ENCODE measurements at regions not wholly inside any gene's neighbourhood (a gene's known extent, or its start where the extent isn't known, plus 50 kb on each side); places are given as distances from the start of the nearest gene placed in this dataset.

DNA sequence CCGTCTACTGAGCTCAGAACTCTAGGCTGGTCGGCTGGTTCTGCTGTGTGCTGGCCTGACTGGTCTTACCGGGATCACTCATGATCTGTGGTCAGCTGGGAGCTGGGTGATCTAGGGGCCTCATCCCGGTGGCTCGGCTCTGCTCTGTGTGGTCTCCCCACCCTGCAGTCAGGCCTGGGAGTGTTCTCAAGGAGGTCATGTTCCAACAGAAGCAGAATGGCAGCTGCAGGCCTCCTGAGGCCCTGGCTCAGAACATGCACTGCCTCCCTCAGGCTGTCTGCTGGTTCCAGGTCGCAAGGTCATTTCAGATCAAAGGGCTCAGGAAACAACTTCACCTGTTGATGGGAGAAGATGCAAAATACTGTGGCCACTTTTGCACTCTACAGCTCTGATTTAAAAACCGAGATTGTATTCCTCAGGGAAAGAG, 81.1 kb upstream of the RFX8 start:
- DNase-seq (ENCODE audit: low spot score) = no peak

DNA sequence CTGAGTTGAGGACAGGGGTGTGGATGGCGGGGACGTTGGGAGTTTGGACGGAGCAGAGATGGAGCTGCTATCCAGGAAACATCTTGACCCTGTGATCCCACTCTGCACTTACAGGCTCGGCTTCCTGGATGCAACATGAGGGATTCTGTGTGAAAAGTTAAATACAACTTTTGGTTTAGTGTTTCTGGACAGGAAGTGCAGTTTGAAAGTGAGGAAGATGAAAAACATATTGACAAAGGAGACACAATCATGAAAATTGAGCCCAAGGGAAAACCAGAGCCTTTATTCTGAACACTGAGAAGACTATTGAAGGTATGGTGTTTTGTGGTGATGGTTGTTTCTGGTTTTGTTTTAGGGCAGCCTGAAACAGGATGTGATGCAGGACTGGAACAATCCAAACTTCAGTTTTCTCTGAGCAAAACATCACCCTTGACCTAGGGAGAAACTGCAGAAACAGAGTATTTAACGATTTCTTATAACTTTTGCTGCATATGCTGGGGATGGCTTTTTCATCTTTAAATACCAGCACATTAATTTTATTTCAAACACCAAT, 76.5 kb upstream of the RFX8 start:
- DNase-seq (ENCODE audit: low spot score) = no peak

DNA sequence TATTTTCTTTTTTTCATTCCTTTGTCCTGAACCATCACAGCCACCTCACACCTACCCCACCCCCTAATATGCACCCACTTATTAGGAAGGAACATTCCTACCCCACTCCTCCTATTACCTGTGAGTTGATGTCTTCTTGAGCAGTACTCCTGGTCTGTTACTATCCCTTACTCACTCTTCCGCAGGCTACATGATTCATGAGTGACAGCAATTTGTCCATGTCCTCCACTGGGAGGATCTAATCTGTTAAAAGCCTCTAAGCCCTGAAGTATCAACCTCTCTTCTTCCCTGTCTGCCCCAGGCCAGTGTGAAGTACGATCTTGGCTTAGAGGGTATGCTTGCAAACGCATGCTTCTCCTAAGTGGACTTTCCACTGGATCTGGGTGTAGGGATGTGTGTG, 75.6 kb upstream of the RFX8 start:
- DNase-seq (ENCODE audit: low spot score) = no peak

DNA sequence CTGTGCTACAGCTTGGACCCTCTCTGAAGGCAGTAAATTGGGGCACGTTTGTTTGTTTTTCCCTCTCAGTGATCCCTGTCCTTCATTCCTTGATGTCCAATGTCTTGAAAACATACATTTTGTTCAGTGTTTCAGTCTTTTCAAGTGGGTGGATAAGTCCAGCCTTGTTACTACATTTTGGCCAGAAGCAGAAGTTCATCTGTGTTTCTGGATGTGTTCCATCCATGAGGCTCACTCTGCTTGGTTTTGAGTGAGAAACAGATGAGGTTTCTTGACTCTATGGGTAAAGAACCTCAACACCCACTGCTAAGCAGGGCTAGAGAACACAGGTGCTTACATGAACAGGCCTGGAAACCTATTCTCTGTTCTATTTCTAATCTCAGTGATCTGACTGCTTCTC, 74.5 kb upstream of the RFX8 start:
- no peak for DNase-seq (ENCODE audit: low spot score)

DNA sequence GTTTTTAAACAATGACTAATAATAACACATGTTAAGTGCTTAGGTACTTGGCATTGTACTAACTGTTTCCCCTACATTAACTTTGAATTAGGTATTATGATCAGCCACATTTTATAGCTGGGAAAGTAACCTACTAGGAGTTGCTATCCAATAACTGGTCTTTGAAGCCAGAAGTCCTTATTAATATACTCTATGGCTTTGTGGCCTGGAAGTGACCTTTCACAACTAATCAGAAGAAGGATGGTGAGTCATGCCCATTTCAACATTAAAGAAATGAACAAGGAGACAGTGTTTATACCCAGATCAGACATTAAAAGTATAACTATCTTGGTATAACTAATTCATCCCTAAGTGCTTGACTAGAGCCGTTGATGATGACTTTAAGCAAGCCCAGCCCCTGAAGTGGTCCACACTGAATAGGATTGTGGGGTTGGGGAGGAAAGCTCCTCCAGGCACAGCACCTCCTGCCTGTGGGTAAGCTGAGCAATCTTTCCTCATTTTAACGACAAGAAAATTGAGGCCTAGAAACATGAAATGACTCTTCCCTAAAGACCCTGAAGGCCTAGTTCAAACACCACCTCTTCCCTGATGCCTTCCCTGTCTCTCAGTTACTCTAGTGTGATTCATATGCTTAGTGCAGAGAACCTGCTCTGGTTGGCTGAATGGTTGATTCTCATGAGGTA, 71.6 kb upstream of the RFX8 start:
- no peak for DNase-seq (ENCODE audit: low spot score)

DNA sequence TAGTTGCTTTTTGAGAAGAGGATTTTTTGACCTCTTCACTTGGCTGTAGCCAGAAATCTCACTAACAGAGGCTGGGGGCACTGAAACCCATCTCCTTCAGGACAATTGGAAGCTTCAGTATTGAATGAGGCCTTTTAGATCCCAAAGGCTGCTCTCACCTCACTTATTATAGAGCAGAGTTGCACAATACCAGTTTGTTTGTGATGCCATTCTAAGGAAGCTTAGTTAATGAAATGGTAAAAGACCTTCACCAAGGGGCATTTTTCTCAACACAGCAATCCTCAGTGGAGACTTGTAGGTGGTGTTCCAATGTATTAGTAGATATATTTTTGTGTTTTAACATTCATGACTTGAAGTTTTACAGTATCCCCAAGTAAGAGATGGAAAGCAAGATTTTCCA, 71.0 kb upstream of the RFX8 start:
- DNase-seq (ENCODE audit: low spot score) = no peak

DNA sequence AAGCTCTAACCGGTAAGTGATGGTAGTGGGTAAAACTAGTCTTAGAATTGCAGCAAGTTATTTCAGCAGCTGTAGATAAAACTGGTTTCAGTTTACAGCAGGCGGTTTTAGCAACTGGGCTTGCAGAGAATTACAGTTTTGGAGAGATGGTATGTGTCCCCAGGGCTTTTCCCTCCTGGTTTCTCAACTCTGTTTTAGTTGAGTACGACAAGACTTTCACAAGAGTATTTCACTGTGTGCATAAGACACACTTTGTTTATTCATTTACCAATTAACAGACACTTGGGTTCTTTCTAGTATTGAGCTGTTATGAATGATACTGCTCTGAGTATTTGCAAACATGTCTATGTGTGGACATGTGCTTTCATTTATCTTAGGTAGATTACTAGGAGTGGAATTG, 65.6 kb upstream of the RFX8 start:
- no peak for DNase-seq (ENCODE audit: low spot score)

DNA sequence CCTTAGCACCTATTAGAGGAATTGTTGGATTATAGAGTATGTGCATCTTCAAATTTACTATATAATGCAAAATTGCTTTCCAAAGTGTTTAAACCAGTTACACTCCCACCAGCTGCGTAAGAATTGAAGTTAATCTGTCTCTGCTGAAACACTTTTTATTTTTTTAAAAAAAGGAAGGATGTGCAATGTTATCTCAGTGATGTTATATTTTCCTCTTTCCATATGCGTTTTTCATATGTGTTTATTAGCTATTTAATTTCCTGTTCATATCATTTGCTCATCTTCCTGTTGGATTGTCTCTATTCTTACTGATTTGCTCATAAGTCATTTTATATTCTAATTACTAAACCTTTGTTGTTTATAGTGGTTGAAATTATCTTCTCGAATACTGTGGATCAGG, 63.2 kb upstream of the RFX8 start:
- DNase-seq (ENCODE audit: low spot score) = no peak

DNA sequence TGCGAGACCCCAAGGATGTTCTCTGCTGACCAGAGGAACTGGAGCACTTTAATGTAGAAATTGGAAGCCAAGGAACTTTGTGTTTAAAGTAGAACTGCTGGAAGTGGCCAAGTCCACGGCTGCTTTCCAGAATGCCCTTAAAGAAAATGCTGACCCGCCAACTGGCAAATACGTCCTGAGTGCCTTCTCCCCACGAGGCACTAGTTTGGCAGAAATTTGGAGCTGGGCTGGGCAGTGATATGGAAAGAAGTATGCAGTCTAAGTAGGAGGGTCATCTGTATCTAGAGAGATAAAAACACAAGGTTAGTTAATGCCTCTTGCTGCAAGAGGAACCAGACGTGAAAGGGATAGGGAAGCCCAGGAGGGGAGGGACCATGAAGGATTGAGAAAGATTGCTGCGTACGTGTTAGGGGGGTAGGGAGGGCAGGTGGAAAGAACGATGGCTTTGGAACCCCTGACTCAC, 59.3 kb upstream of the RFX8 start:
- no peak for DNase-seq (ENCODE audit: low spot score)

DNA sequence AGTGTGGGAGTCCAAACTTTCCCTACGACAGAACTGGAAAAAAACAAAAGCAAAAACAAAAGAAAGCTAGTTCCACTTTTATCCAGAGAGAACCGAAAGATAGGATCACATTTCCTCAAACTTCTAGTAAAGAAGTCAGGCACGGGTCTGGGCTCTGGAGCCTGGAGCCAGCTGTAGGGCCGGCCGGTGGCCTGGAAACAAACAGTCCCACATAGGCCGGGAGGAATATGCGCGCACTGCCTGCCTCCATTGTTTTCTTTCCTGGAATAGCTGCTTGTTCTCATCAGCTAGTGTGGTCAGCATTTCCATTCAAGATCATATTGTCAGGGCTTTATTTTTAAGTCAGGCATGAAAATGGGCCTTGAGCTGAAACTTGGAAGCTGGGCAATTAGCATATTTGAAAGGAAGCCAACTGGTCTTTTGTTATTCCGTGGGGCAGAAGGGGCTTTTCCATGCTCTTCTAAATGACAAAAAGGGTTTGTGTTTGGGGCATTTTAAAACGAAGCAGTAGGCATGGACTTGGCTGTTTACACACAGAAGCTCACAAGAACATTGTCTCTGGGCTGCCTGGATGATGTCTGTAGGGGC, 58.7 kb upstream of the RFX8 start:
- DNase-seq (ENCODE audit: low spot score) = no peak

DNA sequence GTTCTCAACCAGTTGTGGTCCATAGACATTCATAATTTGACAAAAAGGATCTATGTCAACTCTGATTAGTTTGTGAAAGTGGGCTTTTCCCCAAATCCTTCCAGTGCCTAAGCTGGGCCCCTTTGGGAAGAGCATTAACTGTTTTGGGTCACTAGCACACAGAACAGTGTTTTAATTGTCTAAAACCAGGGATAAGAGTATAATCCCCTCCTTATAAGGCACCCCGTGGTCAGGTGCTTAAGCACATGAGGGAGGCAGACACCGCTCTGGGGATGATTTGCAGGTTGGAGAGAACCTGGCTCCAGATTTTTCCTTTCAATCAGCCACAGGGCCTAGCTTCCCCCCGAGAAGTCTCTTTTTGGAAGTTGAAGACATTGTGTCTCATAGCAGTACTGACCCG, 53.6 kb upstream of the RFX8 start:
- no peak for DNase-seq (ENCODE audit: low spot score)

DNA sequence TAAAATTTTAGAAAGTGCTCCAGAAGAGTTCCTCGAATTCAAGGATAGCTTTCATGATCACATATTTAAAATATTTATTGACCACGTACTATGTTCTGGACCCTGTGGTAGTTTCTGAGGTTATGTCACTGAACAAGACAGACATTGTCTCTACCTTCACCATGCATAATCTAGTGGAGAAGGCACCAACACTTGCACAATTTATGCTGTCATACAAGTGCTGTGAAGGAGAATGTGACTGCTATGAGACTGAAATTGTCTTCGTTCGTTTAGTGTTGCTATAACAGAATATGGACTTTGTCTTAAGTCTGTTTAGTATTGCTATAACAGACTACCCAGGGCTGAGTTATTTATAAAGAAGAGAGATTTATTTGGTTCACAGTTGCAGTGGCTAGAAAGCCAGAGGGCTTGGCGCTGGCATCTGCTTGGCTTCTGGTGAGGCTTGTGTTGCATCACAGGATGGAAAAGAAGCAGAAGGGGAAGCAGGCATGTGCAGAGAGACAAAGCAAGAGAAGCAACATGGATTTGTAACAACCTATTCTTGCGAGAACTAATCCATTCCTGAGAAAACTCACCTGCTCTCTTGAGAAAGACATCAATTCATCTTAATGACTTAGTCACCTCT, 50.0 kb upstream of the RFX8 start:
- DNase-seq (ENCODE audit: low spot score) = no peak

Measured in left forelimb (tissue), 1 donor.